ENCODE measurements at regions not wholly inside any gene's neighbourhood (a gene's known extent, or its start where the extent isn't known, plus 50 kb on each side); places are given as distances from the start of the nearest gene placed in this dataset.

- no peak for TF ChIP-seq RELB (IDR thresholded peaks at IDR 0.05; ENCODE audit: low read depth)
- no peak for TF ChIP-seq MEF2A (IDR thresholded peaks at IDR 0.05; ENCODE audit: insufficient read depth, low read depth, low read length)
- TF ChIP-seq FOXK2 (IDR thresholded peaks at IDR 0.05), result no peak
- TF ChIP-seq YY1 (IDR thresholded peaks at IDR 0.05; ENCODE audit: low read depth, low read length), result no peak
Measured at GRCh38 chr6:14361956-14362587, 244.5 kb downstream of the CD83 start (continued).

- Histone ChIP-seq H3K9me3 (replicated peaks; ENCODE audit: control insufficient read depth, insufficient read depth, low read length) (no peaks in the 10 kb centered on the region), H3K4me2 (ENCODE audit: control insufficient read depth, insufficient read depth) (no peak overlapping the region), H3K27me3 (replicated peaks in 1 of 2; ENCODE audit: control insufficient read depth in 2 of 2, insufficient read depth in 2 of 2, low read length in 1 of 2) (no peaks in the 10 kb centered on the region; a peak in 1 of 4 replicates), H4K20me1 (ENCODE audit: control insufficient read depth, insufficient read depth) (no peaks in the 10 kb centered on the region), H2AFZ (ENCODE audit: control insufficient read depth, low read depth, low read length) (no peak overlapping the region), H3K4me1 (ENCODE audit: control insufficient read depth, insufficient read depth, low read length) (no peaks in the 10 kb centered on the region), H3K36me3 (ENCODE audit: control insufficient read depth in 2 of 2, insufficient read depth in 2 of 2, low read length in 1 of 2) (no peaks in the 10 kb centered on the region), H3K4me3 (no peak overlapping the region), H3K79me2 (ENCODE audit: control insufficient read depth, insufficient read depth, low read length) (no peaks in the 10 kb centered on the region), H3K27ac (ENCODE audit: control insufficient read depth, insufficient read depth) (no peak overlapping the region), H3K9ac (ENCODE audit: control insufficient read depth, insufficient read depth, low read length) (no peak overlapping the region)
- BruUV-seq (replicated peaks), result no TSS peak
- in situ Hi-C loops (cut with MboI) (no loop called here), intact Hi-C loops (cut with micrococcal nuclease; ENCODE audit: unreplicated experiment) (no loop called here)
- CTCF ChIA-PET, result no interaction called here
- RAD21 ChIA-PET (ENCODE audit: unreplicated experiment), result no interaction called here
- FAIRE-seq (no peak), DNase-seq (ENCODE audit: low read depth, low spot score) (no peak), ATAC-seq (no peak)
- SMC1A ChIA-PET (ENCODE audit: uncharacterized antibody, unreplicated experiment), result no interaction called here
- no peak for TF ChIP-seq CBX5 (IDR thresholded peaks at IDR 0.05; ENCODE audit: low read depth)
- POLR2A ChIA-PET, result no interaction called here
- 82% methylated on average over 5 of the region's 5 CpGs for WGBS (ENCODE audit: insufficient coverage, insufficient replicate concordance, low lambda C conversion rate, missing lambda C conversion rate)
Measured at GRCh38 chr6:14364370-14364769, 246.8 kb downstream of the CD83 start.

Data from GM12878 (cell line).